ENCODE measurements at regions not wholly inside any gene's neighbourhood (a gene's known extent, or its start where the extent isn't known, plus 50 kb on each side); places are given as distances from the start of the nearest gene placed in this dataset.

GRCh38 chr1:148388260-148389026 is 94.7 kb downstream of the PPIAL4G start (continued):
- TF ChIP-seq SPI1 (IDR thresholded peaks at IDR 0.05; ENCODE audit: borderline replicate concordance, insufficient read depth, low read depth, low read length) (peak; percentile 52; the same call in 1 of the 2 replicates), NKRF (conservative IDR thresholded peaks at IDR 0.05) (no peak), GABPA (IDR thresholded peaks at IDR 0.05; ENCODE audit: low read depth) (peak; percentile 80), KLF5 (IDR thresholded peaks at IDR 0.05; ENCODE audit: partially characterized antibody) (no peak), TARDBP (IDR thresholded peaks at IDR 0.05; ENCODE audit: borderline replicate concordance) (peak; percentile 23; the same call in 1 of the 2 replicates), HCFC1 (IDR thresholded peaks at IDR 0.05; ENCODE audit: low read length) (peak; percentile 34; the same call in 1 of the 2 replicates), SRF (IDR thresholded peaks at IDR 0.05; ENCODE audit: low read depth in 2 of 2, low read length in 2 of 2) (0 out of 4 replicates have a peak, but pooled peaks of 1 of the 2 experiments have one; percentile 22), NFYB (IDR thresholded peaks at IDR 0.05; ENCODE audit: insufficient read depth, low read depth, low read length) (0 out of 2 replicates have a peak, but pooled peaks have one; percentile 8), POLR2AphosphoS2 (IDR thresholded peaks at IDR 0.05; ENCODE audit: low read depth, low read length) (peak; percentile 63; the same call in 1 of the 2 replicates), NR2F1 (conservative IDR thresholded peaks at IDR 0.05) (no peak), BMI1 (IDR thresholded peaks at IDR 0.05; ENCODE audit: borderline replicate concordance) (0 out of 2 replicates have a peak, but pooled peaks have one; percentile 58), POU2F2 (IDR thresholded peaks at IDR 0.05; ENCODE audit: borderline replicate concordance, low read depth, low read length) (peak; percentile 92), NFIC (IDR thresholded peaks at IDR 0.05; ENCODE audit: low read depth, low read length) (0 out of 2 replicates have a peak, but pooled peaks have one; percentile 25), MXI1 (IDR thresholded peaks at IDR 0.05; ENCODE audit: low read depth, low read length) (no peak), PAX5 (IDR thresholded peaks at IDR 0.05; ENCODE audit: borderline replicate concordance, low read depth, low read length) (peak; percentile 12; the same call in 1 of the 2 replicates)
- TF ChIP-seq, protein P1, sequence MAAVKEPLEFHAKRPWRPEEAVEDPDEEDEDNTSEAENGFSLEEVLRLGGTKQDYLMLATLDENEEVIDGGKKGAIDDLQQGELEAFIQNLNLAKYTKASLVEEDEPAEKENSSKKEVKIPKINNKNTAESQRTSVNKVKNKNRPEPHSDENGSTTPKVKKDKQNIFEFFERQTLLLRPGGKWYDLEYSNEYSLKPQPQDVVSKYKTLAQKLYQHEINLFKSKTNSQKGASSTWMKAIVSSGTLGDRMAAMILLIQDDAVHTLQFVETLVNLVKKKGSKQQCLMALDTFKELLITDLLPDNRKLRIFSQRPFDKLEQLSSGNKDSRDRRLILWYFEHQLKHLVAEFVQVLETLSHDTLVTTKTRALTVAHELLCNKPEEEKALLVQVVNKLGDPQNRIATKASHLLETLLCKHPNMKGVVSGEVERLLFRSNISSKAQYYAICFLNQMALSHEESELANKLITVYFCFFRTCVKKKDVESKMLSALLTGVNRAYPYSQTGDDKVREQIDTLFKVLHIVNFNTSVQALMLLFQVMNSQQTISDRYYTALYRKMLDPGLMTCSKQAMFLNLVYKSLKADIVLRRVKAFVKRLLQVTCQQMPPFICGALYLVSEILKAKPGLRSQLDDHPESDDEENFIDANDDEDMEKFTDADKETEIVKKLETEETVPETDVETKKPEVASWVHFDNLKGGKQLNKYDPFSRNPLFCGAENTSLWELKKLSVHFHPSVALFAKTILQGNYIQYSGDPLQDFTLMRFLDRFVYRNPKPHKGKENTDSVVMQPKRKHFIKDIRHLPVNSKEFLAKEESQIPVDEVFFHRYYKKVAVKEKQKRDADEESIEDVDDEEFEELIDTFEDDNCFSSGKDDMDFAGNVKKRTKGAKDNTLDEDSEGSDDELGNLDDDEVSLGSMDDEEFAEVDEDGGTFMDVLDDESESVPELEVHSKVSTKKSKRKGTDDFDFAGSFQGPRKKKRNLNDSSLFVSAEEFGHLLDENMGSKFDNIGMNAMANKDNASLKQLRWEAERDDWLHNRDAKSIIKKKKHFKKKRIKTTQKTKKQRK (IDR thresholded peaks at IDR 0.05; ENCODE audit: low read depth, low read length): no peak
- TF ChIP-seq, protein P2, sequence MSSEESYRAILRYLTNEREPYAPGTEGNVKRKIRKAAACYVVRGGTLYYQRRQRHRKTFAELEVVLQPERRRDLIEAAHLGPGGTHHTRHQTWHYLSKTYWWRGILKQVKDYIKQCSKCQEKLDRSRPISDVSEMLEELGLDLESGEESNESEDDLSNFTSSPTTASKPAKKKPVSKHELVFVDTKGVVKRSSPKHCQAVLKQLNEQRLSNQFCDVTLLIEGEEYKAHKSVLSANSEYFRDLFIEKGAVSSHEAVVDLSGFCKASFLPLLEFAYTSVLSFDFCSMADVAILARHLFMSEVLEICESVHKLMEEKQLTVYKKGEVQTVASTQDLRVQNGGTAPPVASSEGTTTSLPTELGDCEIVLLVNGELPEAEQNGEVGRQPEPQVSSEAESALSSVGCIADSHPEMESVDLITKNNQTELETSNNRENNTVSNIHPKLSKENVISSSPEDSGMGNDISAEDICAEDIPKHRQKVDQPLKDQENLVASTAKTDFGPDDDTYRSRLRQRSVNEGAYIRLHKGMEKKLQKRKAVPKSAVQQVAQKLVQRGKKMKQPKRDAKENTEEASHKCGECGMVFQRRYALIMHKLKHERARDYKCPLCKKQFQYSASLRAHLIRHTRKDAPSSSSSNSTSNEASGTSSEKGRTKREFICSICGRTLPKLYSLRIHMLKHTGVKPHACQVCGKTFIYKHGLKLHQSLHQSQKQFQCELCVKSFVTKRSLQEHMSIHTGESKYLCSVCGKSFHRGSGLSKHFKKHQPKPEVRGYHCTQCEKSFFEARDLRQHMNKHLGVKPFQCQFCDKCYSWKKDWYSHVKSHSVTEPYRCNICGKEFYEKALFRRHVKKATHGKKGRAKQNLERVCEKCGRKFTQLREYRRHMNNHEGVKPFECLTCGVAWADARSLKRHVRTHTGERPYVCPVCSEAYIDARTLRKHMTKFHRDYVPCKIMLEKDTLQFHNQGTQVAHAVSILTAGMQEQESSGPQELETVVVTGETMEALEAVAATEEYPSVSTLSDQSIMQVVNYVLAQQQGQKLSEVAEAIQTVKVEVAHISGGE (CRISPR knock-in tag; IDR thresholded peaks at IDR 0.05): peak; percentile 36
